ENCODE measurements at regions not wholly inside any gene's neighbourhood (a gene's known extent, or its start where the extent isn't known, plus 50 kb on each side); places are given as distances from the start of the nearest gene placed in this dataset.
"Not testable (repeated sequence)": the region's sequence is repeated elsewhere in the genome, so short reads cannot be mapped to it uniquely, and the experiment has no call there.

DNA sequence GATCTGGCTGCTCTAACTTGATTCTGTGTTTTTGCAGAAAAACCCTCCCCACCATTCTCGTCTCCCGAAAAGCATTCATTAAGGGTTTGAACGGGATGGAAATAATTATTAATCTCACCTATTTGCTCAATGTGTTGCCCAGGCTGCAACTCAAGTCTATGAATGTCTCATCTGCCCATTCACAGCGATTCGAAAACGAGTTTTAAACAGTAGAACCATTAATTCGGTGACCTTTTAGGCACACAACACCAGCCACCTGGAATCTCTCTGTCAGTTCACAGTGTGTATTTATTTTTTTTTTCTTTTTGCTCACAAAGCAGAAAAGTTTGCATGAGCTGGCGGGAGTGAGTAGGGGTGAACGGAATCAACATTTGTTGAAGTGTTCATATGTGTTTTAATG lies 764.7 kb upstream of the TPTE start:
- intact Hi-C loops (cut with micrococcal nuclease), result no loop called here
- ATAC-seq (no peak), DNase-seq (no peak)

- ATAC-seq; DNase-seq; intact Hi-C loops (cut with micrococcal nuclease): not testable (repeated sequence)
These were observed 764.3 kb upstream of the TPTE start for GRCh38 chr21:9757118-9757517.

GRCh38 chr21:9757572-9757971 lies 763.8 kb upstream of the TPTE start:
- DNase-seq; ATAC-seq; intact Hi-C loops (cut with micrococcal nuclease): not testable (repeated sequence)

- ATAC-seq, result no peak
- intact Hi-C loops (cut with micrococcal nuclease), result no loop called here
- no peak for DNase-seq
These were observed 763.2 kb upstream of the TPTE start for GRCh38 chr21:9758141-9758540.

DNA sequence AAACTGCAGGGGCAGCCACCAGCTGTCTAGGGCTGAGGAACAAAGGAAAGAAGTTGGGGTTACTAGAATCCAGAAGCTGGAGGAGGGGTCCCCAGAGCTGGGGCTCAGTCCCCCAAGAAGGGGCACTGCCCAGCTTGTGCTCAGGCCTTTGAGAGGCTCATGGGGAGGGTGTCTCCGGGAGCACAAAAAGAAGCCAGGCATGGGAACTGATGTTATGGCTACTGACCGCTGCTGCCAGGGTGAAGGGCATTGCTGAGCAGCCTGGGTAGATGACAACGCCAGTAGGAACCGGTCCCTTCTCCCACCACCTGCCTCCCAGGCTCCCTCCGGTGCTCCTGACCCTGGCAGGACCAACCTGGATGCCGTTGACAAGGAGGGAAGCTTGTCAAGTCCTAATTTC lies 762.5 kb upstream of the TPTE start:
- intact Hi-C loops (cut with micrococcal nuclease), result no loop called here
- ATAC-seq (no peak), DNase-seq (no peak)

GRCh38 chr21:9759972-9760371 lies 761.4 kb upstream of the TPTE start:
- intact Hi-C loops (cut with micrococcal nuclease), result no loop called here
- no peak for DNase-seq
- ATAC-seq, result no peak

GRCh38 chr21:9760398-9761074 lies 760.8 kb upstream of the TPTE start:
- DNase-seq (no peak), ATAC-seq (no peak)
- intact Hi-C loops (cut with micrococcal nuclease), result no loop called here

GRCh38 chr21:9763306-9763705 lies 758.1 kb upstream of the TPTE start:
- no peak for DNase-seq

DNA sequence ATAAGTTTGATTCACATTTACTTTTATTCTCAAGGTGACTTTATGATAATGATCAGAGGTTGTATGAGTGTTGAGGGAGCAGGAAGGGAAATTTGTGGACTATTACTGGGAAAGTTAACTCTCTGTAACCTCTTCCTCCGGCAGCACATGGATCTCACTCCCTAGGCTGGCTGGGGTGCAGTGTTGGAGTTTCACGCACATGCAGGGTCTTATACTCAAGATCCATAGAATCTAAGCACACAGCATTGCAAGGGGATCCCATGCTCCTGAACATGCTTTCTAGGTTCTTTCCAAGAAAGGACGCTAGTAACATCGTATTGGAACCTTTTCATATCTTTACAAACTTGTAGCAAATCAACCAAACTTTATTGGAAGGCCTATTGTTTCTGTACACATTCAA lies 757.6 kb upstream of the TPTE start:
- intact Hi-C loops (cut with micrococcal nuclease), result no loop called here
- ATAC-seq (no peak), DNase-seq (no peak)

More at GRCh38 chr21:9763306-9763705, 758.1 kb upstream of the TPTE start:
- no peak for ATAC-seq
- intact Hi-C loops (cut with micrococcal nuclease), result no loop called here

GRCh38 chr21:9764294-9764693 lies 757.1 kb upstream of the TPTE start:
- intact Hi-C loops (cut with micrococcal nuclease); DNase-seq; ATAC-seq: not testable (repeated sequence)

DNA sequence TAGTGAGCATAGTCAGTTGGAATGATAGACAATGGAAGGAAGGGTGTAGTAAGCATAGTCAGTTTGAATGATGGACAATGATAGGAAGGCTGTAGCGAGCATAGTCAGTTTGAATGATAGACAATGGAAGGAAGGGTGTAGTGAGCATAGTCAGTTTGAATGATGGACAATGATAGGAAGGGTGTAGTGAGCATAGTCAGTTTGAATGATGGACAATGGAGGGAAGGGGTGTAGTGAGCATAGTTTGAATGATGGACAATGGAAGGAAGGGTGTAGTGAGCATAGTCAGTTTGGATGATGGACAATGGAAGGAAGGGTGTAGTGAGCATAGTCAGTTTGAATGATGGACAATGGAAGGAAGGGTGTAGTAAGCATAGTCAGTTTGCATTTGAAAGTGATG lies 755.8 kb upstream of the TPTE start:
- ATAC-seq; DNase-seq; intact Hi-C loops (cut with micrococcal nuclease): not testable (repeated sequence)

GRCh38 chr21:9766890-9767591 lies 754.3 kb upstream of the TPTE start:
- intact Hi-C loops (cut with micrococcal nuclease); ATAC-seq; DNase-seq: not testable (repeated sequence)

GRCh38 chr21:9767592-9768375 lies 753.6 kb upstream of the TPTE start:
- DNase-seq (no peak), ATAC-seq (no peak)
- intact Hi-C loops (cut with micrococcal nuclease), result no loop called here

DNA sequence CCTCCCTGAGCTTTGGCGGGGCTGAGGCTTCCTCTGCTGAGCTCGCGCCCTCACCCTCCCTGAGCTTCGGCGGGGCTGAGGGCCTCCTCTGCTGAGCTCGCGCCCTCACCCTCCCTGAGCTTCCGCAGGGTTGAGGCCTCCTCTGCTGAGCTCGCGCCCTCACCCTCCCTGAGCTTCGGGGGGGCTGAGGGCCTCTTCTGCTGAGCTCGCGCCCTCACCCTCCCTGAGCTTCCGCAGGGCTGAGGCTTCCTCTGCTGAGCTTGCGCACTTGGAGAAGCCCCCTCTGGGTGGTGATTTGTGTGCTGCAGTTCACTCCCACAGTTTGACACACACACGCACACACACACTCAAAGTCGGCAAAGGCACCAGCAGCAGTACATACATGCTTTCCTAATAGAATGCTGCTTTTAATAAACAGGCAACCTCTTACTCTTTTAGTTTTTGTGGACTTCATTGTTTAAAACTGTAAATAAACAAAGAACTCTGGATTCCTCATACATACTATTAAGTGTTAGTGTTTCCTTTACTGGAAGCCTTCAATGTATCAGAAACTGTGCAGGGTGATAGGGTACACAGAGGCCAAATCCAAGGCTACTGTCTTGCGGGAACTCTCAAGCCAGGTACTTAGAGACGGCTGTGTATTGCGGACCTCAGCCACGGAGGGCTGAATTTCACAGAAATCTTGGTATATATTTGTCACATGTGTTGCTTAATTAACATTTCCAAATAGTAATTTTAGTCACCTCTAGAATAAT lies 752.8 kb upstream of the TPTE start:
- ATAC-seq; intact Hi-C loops (cut with micrococcal nuclease); DNase-seq: not testable (repeated sequence)

DNA sequence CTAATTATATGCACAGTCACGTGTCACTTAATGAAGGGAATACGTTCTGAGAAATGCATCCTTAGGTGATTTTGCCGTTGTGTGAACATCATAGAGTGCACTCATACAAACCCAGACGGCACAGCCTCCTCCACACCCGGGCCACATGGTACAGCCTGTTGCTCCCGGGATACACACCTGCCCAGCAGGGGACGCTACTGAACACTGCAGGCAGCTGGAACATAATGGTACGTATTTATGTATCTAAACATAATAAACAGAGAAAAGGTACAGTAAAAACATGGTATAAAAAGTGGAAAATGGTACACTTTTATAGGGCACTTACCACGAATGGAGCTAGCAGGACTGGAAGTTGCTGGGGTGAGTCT lies 752.3 kb upstream of the TPTE start:
- ATAC-seq; intact Hi-C loops (cut with micrococcal nuclease); DNase-seq: not testable (repeated sequence)

DNA sequence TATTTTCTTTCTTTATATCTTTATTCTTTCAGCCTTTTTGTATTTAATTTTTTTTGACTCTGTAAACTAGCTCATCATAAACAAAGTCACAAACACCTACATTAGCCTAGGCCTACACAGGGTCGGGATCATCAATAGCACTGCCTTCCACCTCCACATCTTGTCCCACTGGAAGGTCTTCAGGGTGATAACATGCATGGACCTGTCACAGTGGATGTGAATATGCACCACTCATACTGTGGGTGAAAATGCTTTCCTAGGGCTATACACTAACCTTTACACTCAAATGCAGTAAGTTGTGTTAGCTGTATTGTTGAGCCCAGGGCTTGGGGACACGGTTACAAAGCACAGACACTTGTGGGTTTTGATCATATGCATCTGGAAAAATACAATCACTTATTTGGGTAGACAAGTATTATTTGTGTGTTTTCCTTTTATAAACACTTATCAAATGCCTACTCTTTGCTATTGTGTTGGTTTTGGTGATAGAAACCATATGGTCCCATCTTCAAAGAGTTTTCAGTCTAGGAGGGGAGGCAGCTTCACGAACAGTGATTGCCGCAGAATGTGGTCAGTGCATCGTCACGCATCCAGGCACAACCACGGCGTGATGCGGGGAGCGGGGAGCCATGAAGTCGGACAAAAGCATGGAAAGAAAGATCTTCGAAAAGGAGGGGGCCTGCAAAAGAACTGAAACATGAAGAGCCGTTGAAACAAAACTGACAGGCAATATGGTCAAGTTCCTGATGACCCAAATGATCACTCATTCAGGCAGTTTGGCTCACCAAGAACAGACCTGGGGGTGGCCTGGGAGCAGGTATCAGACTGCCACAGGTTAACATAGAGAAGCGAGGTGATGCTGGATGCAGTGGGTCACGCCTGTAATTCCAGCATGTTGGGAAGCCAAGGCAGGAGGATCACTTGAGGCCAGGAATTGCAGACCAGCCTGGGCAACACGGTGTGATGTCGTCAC lies 751.4 kb upstream of the TPTE start:
- intact Hi-C loops (cut with micrococcal nuclease); ATAC-seq; DNase-seq: not testable (repeated sequence)

GRCh38 chr21:9771466-9772347 lies 749.7 kb upstream of the TPTE start:
- ATAC-seq; intact Hi-C loops (cut with micrococcal nuclease): not testable (repeated sequence)

More at GRCh38 chr21:9771466-9772347, 749.7 kb upstream of the TPTE start:
- not testable (repeated sequence) for DNase-seq

Data from left ventricle myocardium superior (tissue), 1 donor.